GM19455 (cell line): ENCODE measurements at regions not wholly inside any gene's neighbourhood (a gene's known extent, or its start where the extent isn't known, plus 50 kb on each side); places are given as distances from the start of the nearest gene placed in this dataset.

Source experiments
- ATAC-seq: cut with Tn5 transposase; IDR thresholded peaks from one replicate; pipeline ENCODE4 v1.9.1; 2021; ENCODE audit not compliant: unreplicated experiment

DNA sequence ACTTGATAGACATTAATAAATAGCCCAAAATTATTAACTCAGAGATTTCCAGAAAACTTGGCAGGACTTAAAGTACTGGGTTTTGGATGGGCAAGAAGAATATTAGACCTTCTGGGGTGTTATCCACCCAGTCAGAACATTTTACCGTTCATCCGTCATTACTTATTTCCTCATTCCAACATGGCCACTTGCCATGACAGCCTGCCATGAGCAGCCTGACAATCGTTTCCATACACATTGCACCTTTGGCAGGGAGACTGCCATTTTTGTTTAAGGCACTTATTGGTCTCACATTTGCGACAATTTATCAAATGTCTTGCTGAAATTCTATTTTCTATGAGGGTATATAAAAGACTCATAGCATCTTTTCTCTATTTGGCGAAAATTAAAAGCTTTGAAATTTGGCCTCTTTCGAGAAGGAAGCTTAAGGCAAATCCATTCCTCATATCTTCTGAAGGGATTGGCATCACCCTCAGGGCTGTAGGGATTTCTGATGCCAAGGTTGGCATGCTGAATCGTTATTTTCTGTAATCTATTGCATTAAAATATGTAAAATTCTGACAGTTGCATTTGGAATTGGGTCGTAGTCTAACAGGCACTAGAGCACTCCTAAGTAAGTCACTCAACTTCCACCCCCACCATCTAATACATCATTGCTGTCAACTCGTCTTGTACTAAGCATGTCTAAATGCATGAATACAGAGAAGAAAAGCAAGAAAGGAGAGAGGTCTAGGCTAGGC is 406.3 kb upstream of the PIK3C3 start:
- no peak for ATAC-seq

DNA sequence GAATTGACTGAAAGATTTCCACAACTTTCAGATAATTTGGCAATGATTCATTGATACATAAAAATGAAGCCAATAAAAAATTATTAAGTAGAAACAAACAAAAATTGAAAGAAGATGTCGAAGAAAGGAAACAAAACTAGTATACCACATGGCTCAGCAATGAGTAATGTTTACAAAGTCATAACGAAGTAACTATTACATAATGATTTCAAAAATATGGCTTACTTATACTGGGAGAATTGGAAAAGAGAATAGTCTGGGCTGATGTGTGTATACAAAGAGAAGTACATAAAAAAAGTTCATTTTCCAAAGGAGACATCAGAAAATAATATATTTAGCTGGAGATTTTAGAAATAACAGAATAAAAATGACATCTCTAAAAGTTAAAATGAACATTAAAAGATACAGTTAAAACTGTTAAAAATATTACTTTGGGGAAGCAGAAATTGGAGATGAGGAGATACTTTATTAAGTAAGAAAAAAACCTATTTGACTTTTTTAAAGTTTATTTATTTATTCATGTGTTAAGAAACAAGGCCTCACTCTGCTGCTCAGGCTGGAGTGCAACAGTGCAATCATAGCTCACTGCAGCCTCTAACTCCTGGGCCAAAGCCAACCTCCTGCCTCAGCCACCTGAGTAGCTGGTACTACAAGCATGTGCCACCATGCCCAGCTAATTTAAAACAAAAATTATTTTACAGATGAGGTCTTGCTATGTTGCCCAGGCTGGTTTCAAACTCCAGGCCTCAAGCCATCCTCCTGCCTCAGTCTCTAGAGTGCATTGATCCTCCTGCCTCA is 409.7 kb upstream of the PIK3C3 start:
- ATAC-seq: no peak

DNA sequence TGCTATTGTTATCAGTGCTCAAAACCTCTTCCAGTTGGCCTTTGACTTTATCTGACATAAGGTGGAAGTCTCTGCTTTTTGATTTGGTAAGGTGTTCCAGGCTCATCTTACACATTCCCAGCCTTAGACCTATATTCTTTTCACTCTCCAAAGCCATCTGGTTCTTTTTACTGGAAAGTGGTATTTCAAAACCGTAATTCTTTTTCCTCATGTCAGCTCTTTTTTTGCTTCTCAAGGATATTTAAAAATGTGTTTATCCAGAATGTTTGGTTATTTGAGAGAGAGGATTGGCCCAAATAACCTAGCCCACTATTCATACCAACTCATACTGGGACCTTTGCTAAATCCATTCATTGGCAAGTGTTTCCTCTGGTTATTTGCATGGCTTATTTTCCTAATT is 411.2 kb upstream of the PIK3C3 start:
- no peak for ATAC-seq

DNA sequence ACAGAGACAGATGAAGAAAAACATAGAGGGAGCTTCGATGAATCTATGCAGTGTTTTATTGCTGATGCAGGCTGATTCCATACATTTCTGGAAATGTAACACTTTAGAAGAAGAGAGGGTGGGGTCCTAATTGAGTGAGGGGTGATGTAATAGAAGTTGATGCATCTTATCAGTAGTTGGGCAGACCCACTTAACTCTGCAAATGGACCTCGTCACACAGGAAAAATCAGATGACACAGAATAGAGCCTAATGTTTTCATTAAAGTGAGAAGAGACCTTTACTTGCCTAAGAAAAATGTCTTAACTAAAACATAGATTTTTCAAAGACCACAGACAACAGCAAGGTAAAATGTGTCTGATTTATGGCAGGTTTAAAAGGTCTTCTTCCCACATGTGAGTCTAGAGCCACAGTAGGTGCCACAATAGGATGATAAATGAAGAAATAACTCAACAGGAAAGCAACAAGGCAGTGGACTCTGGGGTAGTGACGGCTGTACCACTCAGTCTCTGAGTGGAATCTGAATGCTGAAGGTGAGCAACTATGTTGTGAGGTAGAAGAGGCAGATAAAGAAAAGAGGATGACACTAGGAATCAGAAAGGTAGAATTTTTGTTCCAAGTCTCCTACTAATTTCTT is 414.7 kb upstream of the PIK3C3 start:
- no peak for ATAC-seq

DNA sequence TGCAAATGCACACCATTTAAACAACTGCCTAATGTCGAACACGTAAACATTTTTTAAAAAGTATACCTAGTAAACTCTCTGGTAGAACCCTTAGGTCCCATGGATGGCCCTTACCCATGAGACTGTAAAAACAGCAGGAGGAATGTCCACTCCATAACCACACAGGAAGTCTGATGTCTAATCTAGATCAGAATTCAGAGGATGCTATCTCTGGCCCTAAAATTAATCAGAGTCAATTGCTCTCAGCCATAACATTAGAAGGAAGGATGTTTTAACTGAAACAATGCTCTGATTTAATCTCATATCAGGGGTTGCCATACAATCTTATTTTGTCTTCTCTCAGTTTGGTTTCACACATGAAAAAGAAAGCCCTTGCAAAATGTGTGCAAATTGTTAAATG is 416.3 kb upstream of the PIK3C3 start:
- ATAC-seq: no peak

DNA sequence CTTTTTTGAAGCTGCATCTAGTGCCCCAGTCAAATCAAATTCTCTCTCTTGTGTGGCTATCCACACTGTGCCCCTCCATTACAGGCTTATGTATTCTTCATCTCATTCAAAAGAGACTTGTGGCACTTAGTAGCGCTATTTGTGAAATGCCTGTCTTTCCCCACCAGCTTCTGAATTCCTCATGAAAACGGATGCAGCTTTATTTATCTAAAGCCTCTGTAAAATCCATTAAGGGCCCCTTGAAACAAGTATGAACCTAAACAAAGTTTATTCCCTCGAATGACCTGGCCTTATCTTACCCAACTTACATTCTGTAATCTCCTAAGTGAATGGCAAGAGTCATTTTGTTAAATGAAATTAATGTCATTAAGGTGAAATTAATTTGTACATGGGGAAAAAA is 417.4 kb upstream of the PIK3C3 start:
- ATAC-seq: no peak

DNA sequence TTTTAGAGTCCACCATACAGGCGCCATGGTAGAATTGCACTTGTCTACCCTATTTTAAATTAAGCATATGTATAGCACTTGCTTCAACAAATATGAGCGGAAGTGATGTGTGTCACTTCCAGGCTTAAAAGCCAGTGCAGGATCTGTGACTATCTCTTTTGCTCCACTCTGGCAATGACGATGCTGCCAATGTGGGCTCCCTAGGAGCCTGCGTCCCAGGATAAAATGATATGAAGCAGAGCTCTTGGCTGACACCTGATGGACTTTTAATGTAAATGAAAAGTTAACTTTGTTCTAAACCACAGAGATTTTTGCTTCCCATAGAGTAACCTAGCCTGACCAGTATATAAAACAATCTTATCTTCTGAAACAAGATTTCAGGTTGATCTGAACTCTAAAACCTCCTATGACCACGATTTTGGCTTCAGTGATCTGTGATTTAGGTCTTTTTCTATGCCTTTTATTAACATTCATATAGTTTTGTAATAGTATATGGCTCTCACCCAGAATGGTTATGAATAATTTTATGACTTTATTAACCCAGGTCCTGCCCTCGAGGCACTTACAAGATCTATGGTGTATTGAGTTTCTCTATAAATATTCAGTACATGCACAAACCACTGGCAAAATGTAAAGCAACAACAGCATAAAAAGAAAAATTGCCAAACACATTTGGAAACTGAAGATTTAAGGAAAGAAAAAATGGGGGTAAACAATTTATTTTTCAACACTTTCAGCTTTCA is 422.5 kb upstream of the PIK3C3 start:
- ATAC-seq: no peak

DNA sequence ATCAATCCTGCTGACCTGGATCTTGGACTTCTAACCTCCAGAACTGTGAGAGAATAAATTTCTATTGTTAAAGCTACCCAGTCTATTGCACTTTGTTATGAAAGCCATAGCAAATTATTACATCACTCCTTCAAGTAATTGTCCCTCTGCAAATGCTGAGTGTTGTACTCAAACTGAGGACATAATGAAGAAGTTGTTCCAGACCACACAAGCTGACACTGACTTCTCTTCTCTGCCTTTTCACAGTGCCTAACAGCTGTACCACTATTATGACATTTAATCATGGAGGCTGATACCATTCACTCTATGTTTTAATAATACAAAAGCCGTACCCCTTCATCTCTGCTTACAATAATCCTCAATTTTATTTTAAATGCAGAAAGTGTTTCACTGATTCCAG is 424.1 kb upstream of the PIK3C3 start:
- no peak for ATAC-seq

DNA sequence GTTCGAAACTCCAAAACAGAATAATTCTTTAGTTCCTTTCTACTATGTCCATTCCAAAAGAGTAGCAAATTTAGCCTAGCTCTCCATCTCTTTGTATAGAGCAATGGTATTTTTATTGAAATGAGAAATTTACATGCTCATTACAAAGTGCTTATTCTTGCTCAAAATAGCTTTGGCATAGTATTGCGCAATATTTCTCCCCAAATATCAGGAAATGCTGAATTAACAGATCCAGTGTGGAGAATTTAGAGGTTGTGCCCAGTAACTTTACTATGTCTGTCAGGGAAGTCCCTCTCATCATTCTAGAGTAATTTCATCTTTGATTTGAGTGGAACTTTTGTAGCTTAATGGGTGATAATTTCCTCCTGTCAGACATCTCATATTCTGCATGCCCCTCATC is 425.9 kb upstream of the PIK3C3 start:
- ATAC-seq: no peak

DNA sequence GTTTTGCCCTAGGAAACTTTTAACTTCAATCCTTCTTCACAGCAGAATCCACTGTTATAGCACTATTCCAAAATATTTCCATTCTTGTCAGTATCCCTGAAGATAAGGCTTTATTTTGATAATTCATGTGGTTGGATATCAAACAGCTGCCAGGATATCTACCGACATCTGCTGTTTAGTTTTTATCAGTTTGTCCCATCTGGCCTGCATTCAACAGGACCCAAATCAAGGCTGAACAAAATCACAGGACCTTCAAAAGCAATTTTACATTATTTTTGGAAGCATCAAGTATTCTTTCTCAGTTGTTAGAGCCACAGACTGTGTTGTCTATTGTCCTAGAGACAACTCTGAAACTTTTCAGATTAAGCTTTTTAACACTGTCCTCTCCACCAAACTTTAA is 429.0 kb upstream of the PIK3C3 start:
- no peak for ATAC-seq

DNA sequence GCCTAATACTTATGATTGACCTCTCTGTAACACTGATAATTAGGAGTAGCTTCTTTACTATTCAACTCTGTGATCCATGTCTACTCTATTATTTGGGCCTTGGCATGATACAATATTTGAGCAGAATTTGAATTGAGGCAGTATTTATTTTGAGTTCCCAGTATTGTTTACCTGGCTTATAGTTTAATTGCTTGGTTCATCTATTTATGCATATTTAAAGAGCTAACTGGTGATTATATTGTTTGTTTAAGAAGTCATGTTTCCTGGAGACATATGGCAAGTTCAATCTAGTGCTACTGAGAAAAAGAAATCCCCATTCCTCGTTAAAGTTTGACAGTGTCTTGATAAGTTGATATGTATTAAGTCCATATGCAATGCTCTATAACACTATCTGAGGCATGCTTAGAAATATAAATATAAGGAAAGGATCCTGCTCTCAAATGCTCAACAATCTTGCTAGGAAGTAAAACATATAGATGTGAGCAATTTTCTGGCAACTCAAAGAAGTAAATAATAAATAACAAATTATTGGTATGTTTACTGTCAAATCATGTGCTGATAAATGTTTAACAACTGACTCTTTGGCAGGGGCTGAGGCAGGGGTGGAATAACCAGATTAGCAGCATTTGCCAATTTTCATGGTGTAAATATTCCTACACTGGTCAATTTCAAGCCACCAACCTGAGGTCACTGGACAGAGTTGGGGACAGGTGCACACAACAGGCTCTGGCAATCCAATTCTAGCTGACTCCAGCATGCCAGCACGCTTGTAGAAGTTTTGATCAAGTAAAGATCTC is 430.2 kb upstream of the PIK3C3 start:
- ATAC-seq: no peak

DNA sequence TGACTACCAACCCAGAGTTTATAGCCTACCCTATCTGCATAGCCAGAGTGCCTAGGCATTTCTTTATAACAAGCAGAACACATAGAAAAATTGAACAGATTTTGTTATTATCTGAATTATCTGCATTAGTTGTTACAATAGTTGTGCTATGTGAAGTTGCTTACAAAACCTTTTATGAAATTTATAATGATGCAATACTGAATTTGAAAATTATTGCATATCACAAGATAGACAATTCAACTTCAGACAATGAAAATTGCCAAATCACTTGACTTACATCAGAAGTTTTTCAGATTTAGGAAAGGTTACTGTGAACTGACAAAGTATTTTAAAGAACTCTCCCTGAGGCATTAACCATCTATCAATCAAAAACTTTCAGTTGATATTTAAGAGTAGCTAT is 437.9 kb upstream of the PIK3C3 start:
- no peak for ATAC-seq

DNA sequence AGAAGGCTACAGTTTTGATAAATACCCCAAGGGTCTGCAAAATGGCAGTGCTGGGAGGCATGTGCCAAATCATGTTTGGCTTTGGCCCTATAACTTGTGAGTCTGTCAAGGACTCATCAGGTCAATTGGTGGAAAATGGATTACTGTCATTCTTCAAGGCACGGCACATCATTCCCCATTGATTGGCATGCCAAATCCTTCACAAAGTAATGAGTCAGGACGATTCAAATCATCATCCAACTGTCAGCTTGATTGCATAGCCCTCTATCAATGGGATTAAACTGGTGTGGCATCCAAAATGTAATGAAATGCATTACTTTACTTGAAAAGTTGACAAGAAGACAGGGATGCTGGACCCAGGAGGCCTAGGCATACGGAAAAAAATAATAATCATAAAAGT is 441.6 kb upstream of the PIK3C3 start:
- no peak for ATAC-seq

DNA sequence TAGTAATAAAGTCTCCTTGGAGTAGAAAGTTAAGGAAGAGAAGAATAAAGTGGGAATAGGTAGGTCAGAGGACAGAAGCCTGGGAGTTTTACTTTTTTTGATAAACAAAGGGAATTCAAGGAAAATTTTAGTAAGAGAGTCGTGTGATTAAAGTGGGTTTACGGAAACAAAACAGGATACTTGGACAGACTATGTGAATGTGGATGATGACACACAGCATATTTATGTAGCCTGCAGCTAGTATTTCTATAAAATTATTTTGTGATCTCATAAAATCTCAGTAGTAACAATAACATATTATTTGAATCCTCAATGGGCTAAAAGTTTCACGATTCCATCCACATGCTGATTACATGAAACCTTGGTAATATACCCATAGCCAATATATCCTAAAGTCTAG is 450.7 kb upstream of the PIK3C3 start:
- no peak for ATAC-seq

DNA sequence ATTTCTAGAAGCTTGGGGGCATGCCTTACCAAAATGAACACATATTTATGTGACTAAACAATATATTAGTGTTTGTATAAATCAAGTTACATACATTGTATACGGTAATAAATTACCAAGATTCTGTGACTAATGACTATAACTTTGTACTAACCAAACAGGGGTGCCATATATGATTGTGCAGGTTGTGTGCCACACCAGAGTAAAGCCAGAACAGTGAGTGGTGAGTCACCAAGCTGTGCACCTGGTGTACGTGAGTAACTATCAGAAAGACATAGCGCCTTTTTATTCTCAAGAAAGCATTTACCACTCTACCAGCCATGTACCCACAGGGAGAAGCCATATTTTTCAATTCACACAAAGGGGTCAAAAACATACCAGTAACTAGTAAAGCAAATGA is 453.2 kb upstream of the PIK3C3 start:
- no peak for ATAC-seq

DNA sequence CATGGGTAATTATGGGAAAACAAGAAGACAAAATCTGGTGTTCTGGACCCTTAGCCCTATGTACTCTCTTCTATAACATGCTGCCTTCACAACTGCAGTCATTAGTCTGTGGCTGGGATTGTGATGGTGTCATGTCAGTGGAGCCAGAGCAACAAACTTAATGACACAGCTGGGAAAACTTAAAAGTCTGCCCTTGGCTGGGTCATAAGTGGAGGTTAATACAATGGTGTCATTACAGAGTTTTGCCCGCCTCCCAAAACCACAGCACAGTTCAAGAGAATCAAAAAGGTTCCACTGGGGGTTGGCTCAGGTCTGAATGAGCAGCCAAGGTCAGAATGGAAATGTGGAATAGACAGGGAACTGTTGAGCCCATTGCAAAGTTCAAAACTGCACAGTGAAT is 455.7 kb upstream of the PIK3C3 start:
- ATAC-seq: no peak

DNA sequence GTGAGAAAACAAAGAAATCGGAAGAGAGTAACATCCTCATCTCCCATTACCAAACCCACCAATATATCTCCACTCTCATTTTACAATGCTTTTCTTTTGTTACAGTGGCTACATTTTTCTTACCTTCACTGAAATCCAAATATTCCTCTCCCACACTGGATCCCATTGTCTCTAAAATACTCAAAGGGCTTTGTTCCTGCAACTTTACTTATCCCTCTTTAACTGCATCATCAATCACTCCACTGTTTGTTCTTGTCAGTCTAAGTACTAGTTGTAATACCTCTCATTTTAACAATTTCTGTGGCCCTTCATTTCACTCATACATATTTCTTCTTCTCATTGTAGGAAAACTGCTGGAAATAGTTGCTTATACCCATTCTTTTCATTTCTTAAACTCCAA is 464.2 kb upstream of the PIK3C3 start:
- ATAC-seq: no peak

DNA sequence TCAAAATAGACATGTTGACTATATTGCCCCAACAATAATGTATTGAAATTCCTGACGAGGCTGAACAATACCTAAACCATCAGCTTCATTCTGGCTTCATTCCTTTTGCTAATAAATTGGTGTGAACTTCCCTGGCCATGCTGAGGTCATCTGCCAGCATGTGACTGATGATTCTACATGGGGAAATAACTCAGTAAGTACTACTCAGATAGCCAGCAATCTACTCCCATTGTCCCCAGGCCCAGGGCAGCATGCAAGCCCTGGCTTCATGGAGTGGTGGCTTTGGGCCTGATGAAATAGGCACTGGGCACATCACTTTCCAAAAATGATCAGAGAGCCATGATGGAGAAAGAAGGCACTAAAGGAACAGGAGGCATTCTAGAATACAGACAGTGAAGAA is 468.5 kb upstream of the PIK3C3 start:
- ATAC-seq: no peak

DNA sequence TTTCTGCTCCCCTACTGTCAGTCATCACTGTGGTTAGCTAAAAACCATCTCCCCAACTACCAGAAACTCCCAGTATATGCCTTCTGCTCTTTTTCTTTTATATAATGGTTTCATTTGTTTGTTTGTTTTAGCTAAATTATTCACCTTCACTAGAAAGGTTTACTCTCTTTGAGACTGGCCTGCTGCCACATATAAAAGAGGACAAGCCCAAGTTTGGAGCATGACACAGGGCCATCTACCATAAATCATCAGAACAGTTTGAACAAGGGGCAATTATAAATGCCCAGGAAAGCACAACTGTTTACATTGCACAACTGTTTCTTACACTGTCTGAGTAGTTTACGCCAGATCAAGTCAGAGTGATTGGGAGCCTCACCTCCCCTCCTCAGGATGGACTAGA is 471.0 kb upstream of the PIK3C3 start:
- ATAC-seq: no peak

DNA sequence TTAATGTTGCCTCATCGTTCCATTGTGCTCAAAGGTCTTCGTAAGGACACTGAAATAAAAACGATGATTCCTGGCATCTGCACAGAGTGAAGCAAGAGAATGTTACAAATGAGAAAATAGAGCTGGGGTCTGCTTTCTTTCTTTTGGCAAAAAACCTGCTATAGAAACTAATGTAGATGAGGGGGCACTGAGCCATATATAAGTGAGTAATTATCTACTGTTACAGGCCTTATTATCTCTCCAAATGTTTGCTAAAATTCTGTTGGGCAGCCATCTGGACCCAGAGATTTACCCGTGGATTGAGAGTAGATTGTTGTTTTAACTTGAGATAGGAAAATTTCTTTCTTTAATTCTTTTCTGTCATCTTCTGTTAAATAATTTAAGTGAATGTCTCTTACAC is 472.5 kb upstream of the PIK3C3 start:
- no peak for ATAC-seq
